CD4-positive, alpha-beta T cell (primary cell): ENCODE measurements at regions not wholly inside any gene's neighbourhood (a gene's known extent, or its start where the extent isn't known, plus 50 kb on each side); places are given as distances from the start of the nearest gene placed in this dataset.

Experiments
- ATAC-seq: fragments of 200-7000 bp; cut with Tn5 transposase; one replicate; pipeline ENCODE4 v1.10.0; 2022; ENCODE audit warnings: mild to moderate bottlenecking; ENCODE audit not compliant: poor library complexity
- CTCF ChIA-PET: fragments of 350-600 bp; sonication (Branson Sonifier 250); formaldehyde crosslinking; loops from one replicate; lab custom pipeline; 2021; ENCODE audit warnings: antibody characterized with exemption, inconsistent platforms; lab: Charles Lee
- POLR2A ChIA-PET: fragments of 350-600 bp; sonication (Branson Sonifier 250); formaldehyde crosslinking; loops from one replicate; lab custom pipeline; 2021; ENCODE audit warnings: antibody characterized with exemption, inconsistent platforms; lab: Charles Lee
- DNase-seq, 14 experiments: peaks; one replicate each; pipeline ENCODE4 v3.0.0-alpha.2; 2013 to 2020; ENCODE audit warnings: mixed read lengths in 2 of 14
- H3K27ac ChIP-seq, 2 donors: one replicate each; pipeline versions ENCODE4 v1.5.1 to v1.7.0; 2013; ENCODE audit warnings: low read length in 2 of 2, low read depth in 1 of 2, mild to moderate bottlenecking in 1 of 2
- H3K27me3 ChIP-seq, 2 experiments: 1 replicate in 1 of 2; 2 replicates in 1 of 2; pipeline versions ENCODE4 v1.6.1 to v1.7.0; 2013; ENCODE audit warnings: low read length in 2 of 2, control low read depth in 1 of 2, mild to moderate bottlenecking in 1 of 2, moderate library complexity in 1 of 2; ENCODE audit not compliant: insufficient read depth in 2 of 2, control insufficient read depth in 1 of 2
- H3K36me3 ChIP-seq: one replicate; pipeline ENCODE4 v1.6.1; 2013; ENCODE audit warnings: low read length, control low read depth; ENCODE audit not compliant: insufficient read depth
- H3K4me1 ChIP-seq: one replicate; pipeline ENCODE4 v1.6.1; 2013; ENCODE audit warnings: low read length, control low read depth; ENCODE audit not compliant: insufficient read depth
- H3K4me3 ChIP-seq: one replicate; pipeline ENCODE4 v1.5.1; 2013; ENCODE audit warnings: mild to moderate bottlenecking, low read length, moderate library complexity
- H3K9me3 ChIP-seq, 2 experiments: 1 replicate in 1 of 2; 2 replicates in 1 of 2; pipeline versions ENCODE4 v1.6.1 to v1.7.0; 2013; ENCODE audit warnings: low read length in 2 of 2, mild to moderate bottlenecking in 2 of 2, control low read depth in 1 of 2, moderate library complexity in 1 of 2; ENCODE audit not compliant: control insufficient read depth in 1 of 2, insufficient read depth in 1 of 2
- H3K27ac Mint-ChIP-seq: one replicate; pipeline ENCODE4 v1.8.0; 2020; ENCODE audit warnings: mixed read lengths
- H3K27me3 Mint-ChIP-seq: one replicate; pipeline ENCODE4 v1.8.0; 2021; ENCODE audit warnings: mixed read lengths
- H3K36me3 Mint-ChIP-seq: one replicate; pipeline ENCODE4 v1.8.0; 2021; ENCODE audit warnings: low read depth, mixed read lengths
- H3K4me1 Mint-ChIP-seq: one replicate; pipeline ENCODE4 v1.8.0; 2021; ENCODE audit warnings: low read depth, mixed read lengths
- H3K4me3 Mint-ChIP-seq: one replicate; pipeline ENCODE4 v1.8.0; 2020; ENCODE audit warnings: mild to moderate bottlenecking, mixed read lengths
- H3K9me3 Mint-ChIP-seq: one replicate; pipeline ENCODE4 v1.8.0; 2020; ENCODE audit warnings: mixed read lengths
- intact Hi-C, 2 experiments: fragments of 100-400 bp; cut with DNase I in 1 of 2; cut with micrococcal nuclease in 1 of 2; formaldehyde crosslinking; loops; one replicate each; pipeline versions ENCODE4 v1.15.1 to v1.9.0; 2023 to 2025; cut with DNase I, micrococcal nuclease
- TF ChIP-seq, protein P1 (sequence below): fragments of 200-600 bp; IDR thresholded peaks from one replicate; pipeline ENCODE4 v1.8.0; 2022; ENCODE audit warnings: antibody characterized with exemption, mild to moderate bottlenecking

DNA sequence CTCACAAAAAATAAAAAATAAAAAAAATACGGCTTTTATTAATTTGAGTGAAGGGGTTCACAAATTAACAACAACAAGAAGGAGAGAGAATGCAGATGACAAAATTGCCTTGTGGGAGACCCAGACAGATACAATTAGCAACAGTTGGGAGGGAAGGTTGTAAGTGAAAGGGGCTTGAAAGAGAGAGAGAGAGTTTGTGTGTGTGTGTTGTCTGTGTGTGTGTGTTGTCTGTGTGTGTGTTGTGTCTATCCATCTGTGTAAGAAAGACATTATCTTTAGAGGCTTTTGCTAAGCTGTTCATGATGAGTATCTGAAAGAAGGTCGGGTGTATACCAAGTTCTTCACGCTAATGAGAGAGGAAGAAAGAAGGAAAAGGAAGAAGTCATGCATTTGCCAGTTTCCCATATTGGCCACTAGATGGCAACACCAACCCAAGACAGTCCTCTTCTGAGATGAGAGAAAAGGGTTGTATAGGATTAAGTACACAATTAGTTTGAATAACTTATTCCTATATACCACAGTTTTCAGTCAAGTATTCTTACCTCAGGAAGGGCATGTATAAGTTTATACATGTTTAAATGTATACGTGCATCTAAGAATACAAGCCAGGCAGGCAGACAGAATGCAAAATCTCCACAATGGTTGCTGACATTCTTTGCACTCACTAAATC lies 63.7 kb upstream of the CD2AP start:
- Histone ChIP-seq H3K27me3 (no peaks in the 10 kb centered on the region), H3K27ac (no peak overlapping the region), H3K36me3 (no peaks in the 10 kb centered on the region), H3K9me3 (no peaks in the 10 kb centered on the region), H3K4me1 (peaks cover 11% of the 10 kb centered on the region), H3K4me3 (peak overlapping the region; percentile 52)
- ChIA-PET POLR2A (interaction anchor here (1.1 to 3.2 kb wide), 8 partner anchors 11 to 374 kb away, joined by 3 to 73 read pairs (median 6); partner anchors contain the start of gene CD2AP), CTCF (interaction anchor here (1.3 to 1.9 kb wide), 2 partner anchors 62 to 366 kb away, joined by 3 to 6 read pairs; no protein-coding TSS in a partner anchor)
- H3K4me1 Mint-ChIP-seq, result peaks cover 18% of the 10 kb centered on the region
- peak overlapping the region; percentile 79 for H3K27ac Mint-ChIP-seq
- intact Hi-C loops, result loop anchor here (1.0 to 10.0 kb wide), 8 partner anchors 63 to 1996 kb away; partner anchors contain the start of gene CD2AP (in 1 of the 2)
- no peaks in the 10 kb centered on the region for H3K27me3 Mint-ChIP-seq
- peak overlapping the region; percentile 84 for H3K4me3 Mint-ChIP-seq
- DNase-seq, result peak in 12 of 14 experiments; percentile 1 to 80 (median 16)
- TF ChIP-seq, protein P1, sequence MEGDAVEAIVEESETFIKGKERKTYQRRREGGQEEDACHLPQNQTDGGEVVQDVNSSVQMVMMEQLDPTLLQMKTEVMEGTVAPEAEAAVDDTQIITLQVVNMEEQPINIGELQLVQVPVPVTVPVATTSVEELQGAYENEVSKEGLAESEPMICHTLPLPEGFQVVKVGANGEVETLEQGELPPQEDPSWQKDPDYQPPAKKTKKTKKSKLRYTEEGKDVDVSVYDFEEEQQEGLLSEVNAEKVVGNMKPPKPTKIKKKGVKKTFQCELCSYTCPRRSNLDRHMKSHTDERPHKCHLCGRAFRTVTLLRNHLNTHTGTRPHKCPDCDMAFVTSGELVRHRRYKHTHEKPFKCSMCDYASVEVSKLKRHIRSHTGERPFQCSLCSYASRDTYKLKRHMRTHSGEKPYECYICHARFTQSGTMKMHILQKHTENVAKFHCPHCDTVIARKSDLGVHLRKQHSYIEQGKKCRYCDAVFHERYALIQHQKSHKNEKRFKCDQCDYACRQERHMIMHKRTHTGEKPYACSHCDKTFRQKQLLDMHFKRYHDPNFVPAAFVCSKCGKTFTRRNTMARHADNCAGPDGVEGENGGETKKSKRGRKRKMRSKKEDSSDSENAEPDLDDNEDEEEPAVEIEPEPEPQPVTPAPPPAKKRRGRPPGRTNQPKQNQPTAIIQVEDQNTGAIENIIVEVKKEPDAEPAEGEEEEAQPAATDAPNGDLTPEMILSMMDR, result peak; percentile 83
- peak; percentile 79 for ATAC-seq
- no peaks in the 10 kb centered on the region for H3K9me3 Mint-ChIP-seq
- H3K36me3 Mint-ChIP-seq, result no peaks in the 10 kb centered on the region

DNA sequence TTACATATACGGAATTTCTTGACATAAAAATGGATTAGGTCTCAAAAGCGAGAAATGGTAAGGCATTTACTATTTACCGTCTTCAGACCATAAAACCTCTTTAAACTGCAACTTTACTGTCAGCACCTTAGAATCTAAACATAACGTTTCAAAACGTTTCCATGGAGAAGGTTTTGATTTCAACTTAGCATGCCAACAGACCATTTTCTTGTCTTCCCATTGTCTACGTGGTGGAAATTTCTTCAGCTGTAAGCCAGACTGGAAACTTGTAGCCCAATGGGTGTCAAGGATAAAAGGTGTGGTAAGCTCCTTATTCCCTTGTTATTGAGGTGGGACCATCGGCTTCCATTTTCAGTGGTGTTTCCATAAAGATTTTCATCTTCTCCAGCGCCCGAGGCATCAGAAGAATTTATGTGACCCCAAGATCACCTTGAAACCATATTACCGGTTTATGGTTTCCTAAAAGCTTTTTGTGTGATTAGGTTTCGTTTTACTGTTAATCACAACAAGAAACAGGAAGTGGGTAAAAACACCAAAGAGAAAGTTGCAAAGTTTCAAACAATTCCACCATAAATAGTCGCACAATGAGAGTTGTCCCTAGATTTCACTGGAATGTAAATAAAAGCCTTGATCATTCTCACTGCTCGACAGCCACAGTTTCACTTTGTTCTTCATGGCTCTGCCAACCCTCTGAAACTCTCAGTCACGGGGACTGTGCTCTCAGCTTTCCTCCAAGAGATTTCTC lies 63.0 kb upstream of the CD2AP start:
- H3K4me1 Mint-ChIP-seq, result peaks cover 18% of the 10 kb centered on the region
- H3K4me1 ChIP-seq, result peaks cover 11% of the 10 kb centered on the region
- intact Hi-C loops, result loop anchor here (1.0 to 10.0 kb wide), 8 partner anchors 63 to 1996 kb away; partner anchors contain the start of gene CD2AP (in 1 of the 2)
- H3K4me3 Mint-ChIP-seq, result peak overlapping the region; percentile 84
- peak overlapping the region; percentile 52 for H3K4me3 ChIP-seq
- H3K36me3 ChIP-seq, result no peaks in the 10 kb centered on the region
- TF ChIP-seq, protein P1, result no peak
- H3K36me3 Mint-ChIP-seq, result no peaks in the 10 kb centered on the region
- H3K27ac ChIP-seq, result peak overlapping the region in 1 of 2 donors; percentile 19
- no peaks in the 10 kb centered on the region for H3K9me3 Mint-ChIP-seq
- H3K27me3 ChIP-seq, result no peaks in the 10 kb centered on the region
- no peaks in the 10 kb centered on the region for H3K27me3 Mint-ChIP-seq
- POLR2A ChIA-PET, result interaction anchor here (1.1 to 3.2 kb wide), 7 partner anchors 10 to 373 kb away, joined by 3 to 73 read pairs (median 6); partner anchors contain the start of gene CD2AP
- ATAC-seq, result peak; percentile 56
- peak overlapping the region; percentile 79 for H3K27ac Mint-ChIP-seq
- H3K9me3 ChIP-seq, result no peaks in the 10 kb centered on the region
- CTCF ChIA-PET, result interaction anchor here (1.2 to 1.9 kb wide), 3 partner anchors 61 to 366 kb away, joined by 3 to 6 read pairs (median 3); no protein-coding TSS in a partner anchor
- peak in 5 of 14 experiments; percentile 7 to 78 (median 36) for DNase-seq
